HL-60 (cell line): ENCODE measurements at regions not wholly inside any gene's neighbourhood (a gene's known extent, or its start where the extent isn't known, plus 50 kb on each side); places are given as distances from the start of the nearest gene placed in this dataset.

Source experiments
- DNase-seq, 2 experiments: peaks; one replicate each; pipeline ENCODE4 v3.0.0-alpha.2; 2010 to 2020; ENCODE audit warnings: low read depth in 1 of 2, low spot score in 1 of 2
- H3K27ac ChIP-seq: fragments of 250-450 bp; sonication (Bioruptor Pico); replicated peaks from 2 replicates; pipeline ENCODE4 v1.5.1; 2020; ENCODE audit warnings: mild to moderate bottlenecking, moderate library complexity
- H3K27me3 ChIP-seq: fragments of 250-450 bp; sonication (Bioruptor Pico); 2 replicates; pipeline ENCODE4 v1.5.1; 2021; ENCODE audit warnings: mild to moderate bottlenecking, moderate library complexity; ENCODE audit not compliant: insufficient read depth, poor library complexity, severe bottlenecking
- H3K4me3 ChIP-seq: replicated peaks from 2 replicates; pipeline ENCODE4 v1.5.1; 2011; ENCODE audit warnings: mild to moderate bottlenecking, control low read depth, low read length; ENCODE audit not compliant: insufficient read depth
- CTCF ChIP-seq: IDR thresholded peaks from one replicate; pipeline ENCODE4 v1.5.1; 2011; ENCODE audit warnings: low read length, control low read depth, inconsistent platforms; ENCODE audit not compliant: insufficient read depth
- GABPA ChIP-seq: IDR thresholded peaks from 2 replicates; pipeline ENCODE4 v1.6.1; 2012; ENCODE audit warnings: low read depth
- POLR2AphosphoS5 ChIP-seq: IDR thresholded peaks from 2 replicates; pipeline ENCODE4 v1.6.1; 2012; ENCODE audit warnings: low read depth
- REST ChIP-seq: IDR thresholded peaks from 2 replicates; pipeline ENCODE4 v1.6.1; 2012; ENCODE audit warnings: low read depth; ENCODE audit not compliant: insufficient replicate concordance
- SPI1 ChIP-seq: IDR thresholded peaks from 2 replicates; pipeline ENCODE4 v1.6.1; 2012; ENCODE audit warnings: low read depth, mild to moderate bottlenecking, borderline replicate concordance

- Histone ChIP-seq H3K27me3 (no peaks in the 10 kb centered on the region), H3K27ac (no peak overlapping the region), H3K4me3 (no peak overlapping the region)
- TF ChIP-seq POLR2AphosphoS5 (no peak), REST (no peak), SPI1 (no peak), GABPA (no peak), CTCF (no peak)
- DNase-seq = no peak
Observed at GRCh38 chr10:109280837-109281236, 642.5 kb downstream of the XPNPEP1 start.

GRCh38 chr10:109277456-109277855 lies 645.9 kb downstream of the XPNPEP1 start:
- H3K27me3 ChIP-seq = no peaks in the 10 kb centered on the region
- no peak overlapping the region for H3K4me3 ChIP-seq
- TF ChIP-seq SPI1 = no peak
- no peak for TF ChIP-seq REST
- no peak for TF ChIP-seq CTCF
- no peak for TF ChIP-seq GABPA
- TF ChIP-seq POLR2AphosphoS5 = no peak
- DNase-seq = no peak
- no peak overlapping the region for H3K27ac ChIP-seq

- no peak for DNase-seq
- no peak overlapping the region for H3K27ac ChIP-seq
- no peaks in the 10 kb centered on the region for H3K27me3 ChIP-seq
- no peak for TF ChIP-seq POLR2AphosphoS5
- no peak for TF ChIP-seq GABPA
- no peak for TF ChIP-seq CTCF
- no peak for TF ChIP-seq SPI1
- no peak for TF ChIP-seq REST
- no peak overlapping the region for H3K4me3 ChIP-seq
Observed at GRCh38 chr10:109275960-109276359, 647.4 kb downstream of the XPNPEP1 start.
